KMS-11 (cell line): ENCODE measurements at regions not wholly inside any gene's neighbourhood (a gene's known extent, or its start where the extent isn't known, plus 50 kb on each side); places are given as distances from the start of the nearest gene placed in this dataset.

ENCODE experiments used
- H2AFZ ChIP-seq: fragments of 200-600 bp; sonication (generic); 2 replicates; pipeline ENCODE4 v1.6.1; 2016; ENCODE audit warnings: antibody characterized with exemption, mixed run types, low read depth
- H3K27ac ChIP-seq: fragments of 200-600 bp; sonication (generic); 2 replicates; pipeline ENCODE4 v1.6.1; 2016; ENCODE audit warnings: mild to moderate bottlenecking, mixed run types
- H3K27me3 ChIP-seq: fragments of 200-600 bp; sonication (generic); 2 replicates; pipeline ENCODE4 v1.6.1; 2017; ENCODE audit warnings: mild to moderate bottlenecking, low read depth, mixed run types, moderate library complexity; ENCODE audit not compliant: insufficient read depth
- H3K36me3 ChIP-seq: fragments of 200-600 bp; sonication (generic); 2 replicates; pipeline ENCODE4 v1.6.1; 2017; ENCODE audit warnings: mild to moderate bottlenecking, mixed run types; ENCODE audit not compliant: insufficient read depth
- H3K4me1 ChIP-seq: fragments of 200-600 bp; sonication (generic); 2 replicates; pipeline ENCODE4 v1.6.1; 2016; ENCODE audit warnings: mild to moderate bottlenecking, low read depth, mixed run types; ENCODE audit not compliant: poor library complexity, severe bottlenecking
- H3K4me2 ChIP-seq: fragments of 200-600 bp; sonication (generic); 2 replicates; pipeline ENCODE4 v1.7.0; 2016; ENCODE audit warnings: mild to moderate bottlenecking, mixed run types
- H3K4me3 ChIP-seq: fragments of 200-600 bp; sonication (generic); IDR thresholded peaks from 2 replicates; pipeline ENCODE4 v1.6.1; 2017; ENCODE audit warnings: low read depth, low read length, mixed read lengths; ENCODE audit not compliant: insufficient read depth
- H3K79me2 ChIP-seq: fragments of 200-600 bp; sonication (generic); 2 replicates; pipeline ENCODE4 v1.6.1; 2016; ENCODE audit warnings: low read depth, mixed run types; ENCODE audit not compliant: insufficient read depth
- H3K9ac ChIP-seq: fragments of 200-600 bp; sonication (generic); 2 replicates; pipeline ENCODE4 v1.6.1; 2016; ENCODE audit warnings: mild to moderate bottlenecking, mixed run types
- H4K20me1 ChIP-seq: fragments of 200-600 bp; sonication (generic); 2 replicates; pipeline ENCODE4 v1.6.1; 2016; ENCODE audit warnings: mild to moderate bottlenecking, mixed run types; ENCODE audit not compliant: insufficient read depth
- TF ChIP-seq, protein P1 (sequence below): fragments of 200-600 bp; sonication (generic); conservative IDR thresholded peaks from 2 replicates; pipeline ENCODE4 v1.6.1; 2017; ENCODE audit warnings: low read depth, mild to moderate bottlenecking, antibody characterized with exemption, low read length, moderate library complexity, mixed read lengths

DNA sequence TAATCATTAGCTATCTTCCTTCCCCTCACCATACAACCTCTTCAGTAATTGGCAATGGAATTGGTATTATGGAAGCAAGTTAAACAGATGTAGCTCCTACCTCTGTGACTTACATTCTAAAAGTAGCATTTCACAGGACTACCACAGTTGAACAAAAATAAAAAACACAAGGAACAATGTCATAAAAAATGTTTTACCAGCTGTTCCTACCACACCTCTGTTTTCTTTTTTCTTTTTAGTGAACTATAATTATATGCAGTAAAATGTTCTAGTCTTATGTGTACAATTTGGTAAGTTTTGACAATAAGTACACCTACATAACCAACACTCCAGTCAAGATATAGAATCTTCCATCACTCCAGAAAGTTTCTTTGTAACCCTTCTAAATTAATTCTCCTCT is 54.1 kb upstream of the GEMIN8 start:
- TF ChIP-seq, protein P1, sequence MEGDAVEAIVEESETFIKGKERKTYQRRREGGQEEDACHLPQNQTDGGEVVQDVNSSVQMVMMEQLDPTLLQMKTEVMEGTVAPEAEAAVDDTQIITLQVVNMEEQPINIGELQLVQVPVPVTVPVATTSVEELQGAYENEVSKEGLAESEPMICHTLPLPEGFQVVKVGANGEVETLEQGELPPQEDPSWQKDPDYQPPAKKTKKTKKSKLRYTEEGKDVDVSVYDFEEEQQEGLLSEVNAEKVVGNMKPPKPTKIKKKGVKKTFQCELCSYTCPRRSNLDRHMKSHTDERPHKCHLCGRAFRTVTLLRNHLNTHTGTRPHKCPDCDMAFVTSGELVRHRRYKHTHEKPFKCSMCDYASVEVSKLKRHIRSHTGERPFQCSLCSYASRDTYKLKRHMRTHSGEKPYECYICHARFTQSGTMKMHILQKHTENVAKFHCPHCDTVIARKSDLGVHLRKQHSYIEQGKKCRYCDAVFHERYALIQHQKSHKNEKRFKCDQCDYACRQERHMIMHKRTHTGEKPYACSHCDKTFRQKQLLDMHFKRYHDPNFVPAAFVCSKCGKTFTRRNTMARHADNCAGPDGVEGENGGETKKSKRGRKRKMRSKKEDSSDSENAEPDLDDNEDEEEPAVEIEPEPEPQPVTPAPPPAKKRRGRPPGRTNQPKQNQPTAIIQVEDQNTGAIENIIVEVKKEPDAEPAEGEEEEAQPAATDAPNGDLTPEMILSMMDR = no peak
- Histone ChIP-seq H3K9ac (no peak overlapping the region), H2AFZ (no peak overlapping the region), H3K4me2 (no peak overlapping the region), H4K20me1 (no peaks in the 10 kb centered on the region), H3K4me3 (no peak overlapping the region), H3K79me2 (no peaks in the 10 kb centered on the region), H3K27ac (no peak overlapping the region), H3K27me3 (no peaks in the 10 kb centered on the region), H3K36me3 (no peaks in the 10 kb centered on the region), H3K4me1 (no peaks in the 10 kb centered on the region)

DNA sequence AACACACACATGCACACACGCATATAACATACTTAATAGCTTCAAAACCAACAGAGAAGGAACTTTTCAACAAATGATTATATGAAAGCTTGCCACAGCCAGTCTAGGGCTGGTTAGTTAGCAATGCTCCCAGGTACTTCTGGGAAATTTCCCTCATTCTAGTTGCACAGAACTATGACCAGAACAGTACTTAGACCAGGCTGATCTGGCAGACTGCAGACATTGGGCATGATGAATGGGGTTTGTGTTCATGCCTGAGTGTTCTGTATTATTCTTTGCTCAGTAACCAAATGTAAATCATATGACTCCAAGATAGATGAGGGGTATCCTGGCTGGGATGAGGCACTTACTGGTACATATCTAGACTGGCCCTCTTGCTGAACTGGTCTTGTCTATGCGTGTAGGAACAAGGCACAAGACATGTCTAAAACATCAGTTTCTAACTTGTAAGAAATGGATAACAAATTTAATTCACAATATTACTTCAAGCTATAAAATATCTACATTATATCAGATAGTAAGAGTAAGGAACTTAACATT is 50.3 kb upstream of the GEMIN8 start:
- Histone ChIP-seq H3K79me2 (no peaks in the 10 kb centered on the region), H3K9ac (no peak overlapping the region), H3K4me3 (no peak overlapping the region), H4K20me1 (no peaks in the 10 kb centered on the region), H2AFZ (no peak overlapping the region), H3K27me3 (no peaks in the 10 kb centered on the region), H3K36me3 (no peaks in the 10 kb centered on the region), H3K27ac (no peak overlapping the region), H3K4me2 (no peak overlapping the region), H3K4me1 (no peaks in the 10 kb centered on the region)
- TF ChIP-seq, protein P1 = no peak
